HFF-Myc (cell line): ENCODE measurements at regions not wholly inside any gene's neighbourhood (a gene's known extent, or its start where the extent isn't known, plus 50 kb on each side); places are given as distances from the start of the nearest gene placed in this dataset.
"Not testable (repeated sequence)": the region's sequence is repeated elsewhere in the genome, so short reads cannot be mapped to it uniquely, and the experiment has no call there.

Experiments
- DNase-seq: peaks from one replicate; pipeline ENCODE4 v3.0.0-alpha.2; 2011; ENCODE audit warnings: low read depth; ENCODE audit errors: extremely low read depth
- H3K4me3 ChIP-seq: replicated peaks from 2 replicates; pipeline ENCODE4 v1.5.1; 2011; ENCODE audit warnings: low read depth, mild to moderate bottlenecking, control low read depth, low read length
- CTCF ChIP-seq: IDR thresholded peaks from 2 replicates; pipeline ENCODE4 v1.5.1; 2012; ENCODE audit warnings: mild to moderate bottlenecking, low read depth, low read length, control low read depth; ENCODE audit errors: missing control alignments

GRCh38 chr21:21864321-21864840 is 866.2 kb downstream of the NCAM2 start:
- no peak overlapping the region for H3K4me3 ChIP-seq
- TF ChIP-seq CTCF, result no peak
- no peak for DNase-seq

GRCh38 chr21:21897275-21897883 is 899.2 kb downstream of the NCAM2 start:
- DNase-seq, result no peak
- TF ChIP-seq CTCF, result no peak
- H3K4me3 ChIP-seq, result no peak overlapping the region

- DNase-seq, result no peak
- TF ChIP-seq CTCF, result no peak
- no peak overlapping the region for H3K4me3 ChIP-seq
Measured at GRCh38 chr21:21898801-21899200, 900.6 kb downstream of the NCAM2 start.

DNA sequence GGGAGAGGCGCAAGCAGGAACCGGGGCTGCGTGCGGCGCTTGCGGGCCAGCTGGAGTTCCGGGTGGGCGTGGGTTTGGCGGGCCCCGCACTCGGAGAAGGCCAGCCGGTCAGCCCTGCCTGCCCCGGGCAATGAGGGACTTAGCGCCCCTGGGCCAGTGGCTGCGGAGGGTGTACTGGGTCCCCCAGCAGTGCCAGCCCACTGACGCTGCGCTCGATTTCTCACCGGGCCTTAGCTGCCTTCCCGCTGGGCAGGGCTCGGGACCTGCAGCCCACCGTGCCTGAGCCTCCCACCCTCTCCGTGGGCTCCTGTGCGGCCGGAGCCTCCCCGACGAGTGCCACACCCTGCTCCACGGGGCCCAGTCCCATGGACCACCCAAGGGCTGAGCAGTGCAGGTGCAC is 904.2 kb downstream of the NCAM2 start:
- not testable (repeated sequence) for DNase-seq, H3K4me3 ChIP-seq

DNA sequence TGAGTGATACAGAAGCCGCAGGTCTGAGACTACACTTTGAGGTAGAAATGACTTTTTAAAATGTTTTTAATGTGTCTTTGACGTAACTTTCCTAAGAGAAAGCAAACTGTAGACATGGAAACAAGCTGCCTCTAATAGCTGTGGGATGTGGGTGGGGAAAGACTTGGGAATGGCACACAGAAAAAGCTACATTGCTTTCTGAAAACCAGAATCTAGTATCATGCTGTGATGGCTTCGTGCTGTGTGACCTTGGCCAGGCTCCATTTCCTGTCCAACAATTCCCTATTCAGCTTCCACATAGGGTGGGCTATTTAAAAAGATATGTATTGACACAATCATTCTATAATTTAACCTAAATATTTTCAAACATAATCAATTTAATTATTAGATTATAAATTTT is 909.1 kb downstream of the NCAM2 start:
- no peak overlapping the region for H3K4me3 ChIP-seq
- no peak for TF ChIP-seq CTCF
- DNase-seq, result no peak

- DNase-seq, result no peak
- no peak for TF ChIP-seq CTCF
- H3K4me3 ChIP-seq, result no peak overlapping the region
Measured at GRCh38 chr21:21915816-21916215, 917.6 kb downstream of the NCAM2 start.

DNA sequence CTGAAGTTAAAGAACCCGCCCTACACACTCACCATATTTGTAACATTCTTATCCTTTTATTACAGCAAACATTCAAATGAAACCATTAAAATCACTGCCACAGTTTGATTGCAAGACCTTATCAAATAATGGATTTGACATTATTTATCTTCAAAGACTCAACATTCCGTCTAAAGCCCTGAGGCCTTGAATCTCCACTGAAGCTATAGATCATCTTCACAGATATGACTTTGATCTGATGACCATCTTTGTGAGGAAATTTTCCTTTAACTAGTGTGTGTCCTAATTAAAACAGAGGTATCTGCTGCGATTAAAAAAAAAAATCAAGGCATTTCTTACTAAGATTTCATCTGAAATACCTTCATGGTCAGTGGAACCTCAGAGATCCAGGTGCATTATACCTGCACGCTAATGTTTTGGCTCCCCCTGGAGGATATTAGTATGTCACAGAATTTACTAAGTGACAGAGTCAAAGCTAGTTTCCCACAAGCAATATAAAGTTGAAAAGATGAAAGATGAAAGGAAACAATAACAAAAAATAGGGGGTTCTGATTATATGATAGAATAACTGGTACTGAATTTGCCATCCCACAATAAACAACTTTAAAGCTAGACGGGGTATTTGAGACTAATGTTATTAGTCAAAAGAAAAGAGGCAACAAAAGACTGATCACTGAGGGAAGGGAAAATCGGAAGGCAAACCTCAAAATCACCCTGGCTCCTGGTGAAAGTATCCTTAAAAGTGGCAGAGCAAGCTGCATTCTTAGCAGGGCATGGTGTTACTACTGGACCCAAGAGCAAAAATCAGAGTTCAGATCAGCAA is 923.4 kb downstream of the NCAM2 start:
- no peak for DNase-seq

More for the DNA sequence above, 923.4 kb downstream of the NCAM2 start:
- peak; percentile 43 for TF ChIP-seq CTCF
- H3K4me3 ChIP-seq, result no peak overlapping the region
